GM23338 (cell line): ENCODE measurements at regions not wholly inside any gene's neighbourhood (a gene's known extent, or its start where the extent isn't known, plus 50 kb on each side); places are given as distances from the start of the nearest gene placed in this dataset.
"Not testable (repeated sequence)": the region's sequence is repeated elsewhere in the genome, so short reads cannot be mapped to it uniquely, and the experiment has no call there.

Experiments
- ATAC-seq: fragments of 200-7000 bp; cut with Tn5 transposase; 3 replicates; pipeline ENCODE4 v1.9.1; 2020
- DNase-seq: peaks from one replicate; pipeline ENCODE4 v3.0.0-alpha.2; 2015; ENCODE audit warnings: low spot score
- H2AFZ ChIP-seq: fragments of 200-600 bp; sonication (generic); 2 replicates; pipeline ENCODE4 v1.8.0; 2016; ENCODE audit warnings: antibody characterized with exemption, mild to moderate bottlenecking, moderate library complexity
- H3F3A ChIP-seq: fragments of 200-600 bp; sonication (generic); replicated peaks from 2 replicates; pipeline ENCODE4 v1.8.0; 2017; ENCODE audit warnings: antibody characterized with exemption, mixed run types, low read depth
- H3K27ac ChIP-seq: fragments of 200-600 bp; sonication (generic); 2 replicates; pipeline ENCODE4 v1.6.1; 2016; ENCODE audit warnings: low read depth
- H3K27me3 ChIP-seq: fragments of 200-600 bp; sonication (generic); 2 replicates; pipeline ENCODE4 v1.8.0; 2016; ENCODE audit warnings: mild to moderate bottlenecking, mixed run types, moderate library complexity; ENCODE audit not compliant: insufficient read depth
- H3K36me3 ChIP-seq: fragments of 200-600 bp; sonication (generic); 2 replicates; pipeline ENCODE4 v1.8.0; 2016; ENCODE audit warnings: mild to moderate bottlenecking; ENCODE audit not compliant: insufficient read depth
- H3K4me1 ChIP-seq: fragments of 200-600 bp; sonication (generic); 2 replicates; pipeline ENCODE4 v1.8.0; 2016; ENCODE audit warnings: mild to moderate bottlenecking, moderate library complexity; ENCODE audit not compliant: insufficient read depth
- H3K4me2 ChIP-seq: fragments of 200-600 bp; sonication (generic); 2 replicates; pipeline ENCODE4 v1.7.1; 2017; ENCODE audit warnings: mixed run types
- H3K4me3 ChIP-seq: fragments of 200-600 bp; sonication (generic); 2 replicates; pipeline ENCODE4 v1.6.1; 2016; ENCODE audit warnings: mixed run types
- H3K79me2 ChIP-seq: fragments of 200-600 bp; sonication (generic); replicated peaks from 2 replicates; pipeline ENCODE4 v1.8.0; 2017; ENCODE audit warnings: mild to moderate bottlenecking; ENCODE audit not compliant: insufficient read depth
- H3K9me2 ChIP-seq: fragments of 200-600 bp; sonication (generic); 2 replicates; pipeline ENCODE4 v1.8.0; 2017; ENCODE audit not compliant: insufficient read depth
- H4K20me1 ChIP-seq: fragments of 200-600 bp; sonication (generic); replicated peaks from 2 replicates; pipeline ENCODE4 v1.8.0; 2017; ENCODE audit warnings: mild to moderate bottlenecking; ENCODE audit not compliant: insufficient read depth
- H3K27ac Mint-ChIP-seq: 2 replicates; pipeline ENCODE4 v1.8.0; 2020; ENCODE audit warnings: inconsistent platforms, mild to moderate bottlenecking, moderate library complexity, mixed read lengths
- H3K27me3 Mint-ChIP-seq: 3 replicates; pipeline ENCODE4 v1.8.0; 2022; ENCODE audit warnings: low read depth, mild to moderate bottlenecking, moderate library complexity, mixed read lengths, inconsistent platforms; ENCODE audit not compliant: insufficient read depth, poor library complexity
- H3K36me3 Mint-ChIP-seq: 3 replicates; pipeline ENCODE4 v1.8.0; 2021; ENCODE audit warnings: low read depth, mild to moderate bottlenecking, inconsistent platforms, moderate library complexity, mixed read lengths
- H3K4me1 Mint-ChIP-seq: 3 replicates; pipeline ENCODE4 v1.8.0; 2020; ENCODE audit warnings: mild to moderate bottlenecking, inconsistent platforms, mixed read lengths
- H3K4me3 Mint-ChIP-seq: 3 replicates; pipeline ENCODE4 v1.8.0; 2021; ENCODE audit warnings: moderate library complexity, mild to moderate bottlenecking, inconsistent platforms, mixed read lengths
- H3K9me3 Mint-ChIP-seq: 3 replicates; pipeline ENCODE4 v1.8.0; 2020; ENCODE audit warnings: moderate library complexity, mild to moderate bottlenecking, inconsistent platforms, mixed read lengths

GRCh38 chr12:7554831-7555230 lies 51.3 kb upstream of the CD163 start:
- H3K9me2 ChIP-seq, H3F3A ChIP-seq, H3K4me1 ChIP-seq, H4K20me1 ChIP-seq, H3K27me3 Mint-ChIP-seq, ATAC-seq, H3K36me3 Mint-ChIP-seq, H3K27ac ChIP-seq, H3K4me2 ChIP-seq, H3K27me3 ChIP-seq, H3K79me2 ChIP-seq, H3K4me3 ChIP-seq, H3K4me1 Mint-ChIP-seq, H3K4me3 Mint-ChIP-seq, H2AFZ ChIP-seq, H3K27ac Mint-ChIP-seq, DNase-seq, H3K36me3 ChIP-seq, H3K9me3 Mint-ChIP-seq: not testable (repeated sequence)
